HG03135 (cell line): ENCODE measurements at regions not wholly inside any gene's neighbourhood (a gene's known extent, or its start where the extent isn't known, plus 50 kb on each side); places are given as distances from the start of the nearest gene placed in this dataset.
"Not testable (repeated sequence)": the region's sequence is repeated elsewhere in the genome, so short reads cannot be mapped to it uniquely, and the experiment has no call there.

Source experiments
- ATAC-seq: cut with Tn5 transposase; IDR thresholded peaks from one replicate; pipeline ENCODE4 v1.9.1; 2021; ENCODE audit warnings: mild to moderate bottlenecking, moderate library complexity; ENCODE audit not compliant: unreplicated experiment

- ATAC-seq: no peak
Observed at GRCh38 chr2:22027345-22028005, 903.7 kb downstream of the TDRD15 start.

DNA sequence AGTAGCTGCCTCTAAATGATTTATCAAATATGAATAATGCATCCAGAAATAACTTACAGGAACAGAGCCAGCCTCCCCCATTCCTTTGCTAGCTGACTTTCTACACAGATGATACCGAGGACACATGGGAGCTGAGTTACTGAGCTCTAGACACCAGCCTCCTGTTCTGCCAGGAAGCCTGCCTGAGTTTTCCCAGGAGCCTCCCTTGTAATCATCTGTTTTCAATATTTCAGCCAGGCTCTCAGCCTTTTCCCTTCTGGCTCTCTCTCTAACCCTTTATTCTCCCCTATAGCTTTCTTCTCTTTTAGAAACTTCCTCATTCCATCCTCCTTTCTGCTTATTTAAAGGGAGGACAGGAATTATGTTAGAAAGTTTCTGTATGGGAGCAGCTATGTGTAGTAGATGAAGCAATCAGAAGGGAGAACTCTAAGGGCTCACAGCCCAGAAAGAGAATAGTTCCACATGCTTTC, 911.6 kb downstream of the TDRD15 start:
- no peak for ATAC-seq

DNA sequence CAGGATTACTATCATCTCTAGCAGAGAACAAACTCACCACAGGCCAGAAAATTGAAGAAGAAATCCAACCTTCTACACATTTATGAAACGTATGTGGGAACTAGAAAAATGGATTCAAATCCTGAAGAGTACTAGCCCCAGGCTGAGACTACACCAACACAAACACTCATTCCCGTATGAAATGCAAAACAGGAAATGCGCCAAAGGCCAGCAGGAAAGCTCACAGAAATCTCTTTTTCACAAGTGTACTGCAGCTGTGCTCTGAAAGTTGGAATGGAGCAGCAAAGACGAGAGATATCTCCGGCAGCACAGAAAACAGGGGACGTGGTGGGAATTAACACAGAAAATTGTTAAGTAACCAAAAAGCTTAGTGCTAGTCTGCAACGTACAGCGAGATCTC, 913.5 kb downstream of the TDRD15 start:
- ATAC-seq: no peak

GRCh38 chr2:22043784-22044183, 920.0 kb downstream of the TDRD15 start:
- no peak for ATAC-seq

DNA sequence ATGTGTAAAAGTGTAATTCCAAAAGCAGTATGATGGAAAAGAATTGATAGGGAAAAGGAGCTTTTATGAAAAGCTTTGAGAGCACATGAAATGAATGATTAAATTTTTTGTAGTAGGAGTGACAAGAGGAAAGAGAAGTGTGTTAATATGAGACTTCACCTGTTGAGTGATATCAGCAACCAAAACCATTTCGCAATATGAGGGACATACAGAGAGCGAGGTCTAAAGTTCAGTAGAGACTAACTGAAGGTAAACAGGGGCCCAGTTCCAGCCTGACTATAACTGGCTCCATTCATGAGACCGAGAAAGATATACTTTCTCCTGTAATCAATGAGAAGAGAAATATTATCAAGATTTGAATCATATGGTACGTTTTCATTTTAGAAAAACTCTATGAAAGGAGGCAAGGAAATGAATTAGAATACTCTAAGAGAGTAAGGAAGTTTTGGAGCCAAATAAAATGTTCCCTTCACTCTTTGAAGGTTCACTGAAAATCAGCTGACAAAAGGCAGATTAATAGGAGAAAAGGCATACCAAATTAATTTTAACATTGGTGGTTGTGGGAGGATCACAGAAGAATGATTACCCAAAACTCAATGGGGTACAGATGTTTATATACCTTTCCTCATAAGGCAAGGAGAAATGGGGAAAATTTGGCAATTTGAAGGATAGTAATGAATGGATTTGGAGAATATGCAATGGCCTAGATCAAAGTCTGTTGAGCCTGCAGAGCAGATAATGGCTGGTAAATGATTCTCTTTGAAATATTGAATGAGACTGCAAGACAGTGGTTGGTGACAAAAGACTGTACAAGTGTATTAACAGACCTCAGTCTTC, 932.2 kb downstream of the TDRD15 start:
- no peak for ATAC-seq

DNA sequence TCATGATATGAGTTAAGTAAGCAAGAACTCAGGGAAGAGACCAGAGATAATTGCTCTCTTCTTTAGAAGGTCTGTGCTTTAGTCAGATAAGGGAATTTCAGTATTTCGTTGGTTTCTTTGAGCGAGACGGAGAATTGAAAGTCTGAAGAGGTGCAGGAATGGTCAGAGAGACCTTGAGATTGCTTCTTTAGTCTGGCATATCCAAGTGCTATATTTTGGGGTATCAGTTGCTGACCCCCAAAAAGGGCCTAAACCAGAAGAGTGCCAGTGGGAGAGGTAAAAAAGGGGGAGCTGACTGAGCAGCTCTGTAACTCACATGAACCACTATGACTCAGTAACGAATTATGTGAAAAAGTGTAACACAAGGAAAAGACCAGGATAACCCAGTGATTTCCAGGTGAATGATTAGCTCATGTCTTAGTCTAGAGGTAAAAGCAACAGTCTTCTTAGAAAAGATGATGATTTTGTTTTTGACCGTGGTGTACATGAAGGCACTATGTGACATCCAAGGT, 932.9 kb downstream of the TDRD15 start:
- no peak for ATAC-seq

DNA sequence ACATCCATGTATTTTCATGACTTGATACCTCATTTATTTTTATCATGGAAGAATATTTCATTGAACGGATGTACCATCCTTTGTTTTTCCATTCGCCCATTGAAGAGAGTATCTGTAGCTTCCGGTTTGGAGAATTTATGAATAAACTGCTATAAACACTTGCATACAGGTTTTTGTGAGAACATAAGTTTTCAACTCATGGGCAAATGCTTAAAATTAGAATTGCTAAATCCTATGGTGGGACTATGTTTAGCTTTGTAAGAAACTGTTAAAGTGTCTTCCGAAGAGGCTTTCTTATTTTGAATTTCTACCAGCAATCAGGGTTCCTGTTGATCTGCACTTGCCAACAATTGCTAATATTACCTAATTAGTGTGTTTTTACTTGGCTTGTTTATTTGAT, 938.9 kb downstream of the TDRD15 start:
- ATAC-seq: no peak

GRCh38 chr2:22076454-22076853, 952.7 kb downstream of the TDRD15 start:
- no peak for ATAC-seq

DNA sequence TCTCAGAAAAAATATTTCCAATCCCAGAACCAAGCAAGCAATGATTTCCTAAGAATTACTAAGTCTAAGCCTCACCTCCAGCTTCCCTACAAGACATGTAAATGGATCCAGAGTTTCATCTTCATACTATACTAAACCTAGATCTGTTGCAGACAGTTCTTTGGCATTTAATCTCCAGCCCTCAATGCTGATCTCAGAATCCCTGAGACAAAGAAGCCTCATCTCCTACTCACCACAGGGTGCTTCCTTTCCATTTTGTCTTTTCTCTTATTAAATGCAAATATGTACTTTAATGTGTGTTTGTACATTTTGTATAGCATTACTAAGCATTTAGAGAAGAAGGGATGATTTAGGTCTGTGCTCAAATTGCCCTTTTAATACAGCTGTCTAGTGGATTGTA, 954.9 kb downstream of the TDRD15 start:
- ATAC-seq: no peak

GRCh38 chr2:22079583-22079982, 955.8 kb downstream of the TDRD15 start:
- no peak for ATAC-seq

- ATAC-seq: no peak
Observed at GRCh38 chr2:22086726-22087125, 963.0 kb downstream of the TDRD15 start.

- ATAC-seq: not testable (repeated sequence)
Observed at GRCh38 chr2:22103617-22104016, 979.8 kb downstream of the TDRD15 start.

- ATAC-seq: no peak
Observed at GRCh38 chr2:22110244-22110651, 986.5 kb downstream of the TDRD15 start.

- ATAC-seq: no peak
Observed at GRCh38 chr2:22124003-22124402, 1000.2 kb downstream of the TDRD15 start.

GRCh38 chr2:22126106-22126505, 1002.3 kb downstream of the TDRD15 start:
- no peak for ATAC-seq

DNA sequence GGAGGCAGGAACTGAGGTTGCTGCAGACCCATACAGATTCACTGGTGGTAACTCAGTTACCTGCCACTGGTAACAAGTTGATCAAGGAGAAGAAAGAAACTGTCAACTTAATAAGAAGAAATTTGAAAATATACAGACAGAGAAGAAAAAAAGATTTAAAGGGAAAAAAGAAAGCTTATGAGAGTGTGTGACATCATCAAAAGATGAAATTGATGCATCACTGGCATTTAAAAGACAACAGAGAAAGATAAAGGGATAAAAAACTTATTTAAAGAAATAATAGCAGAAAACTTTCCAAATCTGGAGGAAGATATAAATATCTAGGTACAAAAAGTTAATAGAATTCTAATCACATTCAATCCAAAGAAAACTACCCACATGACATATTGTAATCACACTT, 1003.2 kb downstream of the TDRD15 start:
- no peak for ATAC-seq

- ATAC-seq: no peak
Observed at GRCh38 chr2:22134421-22134820, 1010.7 kb downstream of the TDRD15 start.

DNA sequence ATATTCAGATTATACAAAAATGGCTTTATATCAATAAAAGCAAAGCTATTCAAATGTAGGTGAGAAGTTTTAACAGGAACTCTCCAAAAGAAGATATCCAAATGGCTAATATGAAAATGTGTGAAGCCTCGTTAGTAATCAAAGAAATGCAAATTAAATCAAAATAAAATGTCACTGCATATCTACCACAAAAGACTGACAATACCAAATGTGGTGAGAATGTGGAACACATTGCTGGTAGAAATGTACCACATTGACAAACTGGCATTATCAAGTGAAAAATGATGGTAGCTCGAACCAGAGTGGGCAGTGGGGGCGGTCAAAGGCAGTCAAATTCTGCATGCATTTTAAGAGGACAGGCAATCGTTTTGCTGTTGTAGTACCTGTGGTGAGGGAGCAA, 1012.7 kb downstream of the TDRD15 start:
- ATAC-seq: no peak

DNA sequence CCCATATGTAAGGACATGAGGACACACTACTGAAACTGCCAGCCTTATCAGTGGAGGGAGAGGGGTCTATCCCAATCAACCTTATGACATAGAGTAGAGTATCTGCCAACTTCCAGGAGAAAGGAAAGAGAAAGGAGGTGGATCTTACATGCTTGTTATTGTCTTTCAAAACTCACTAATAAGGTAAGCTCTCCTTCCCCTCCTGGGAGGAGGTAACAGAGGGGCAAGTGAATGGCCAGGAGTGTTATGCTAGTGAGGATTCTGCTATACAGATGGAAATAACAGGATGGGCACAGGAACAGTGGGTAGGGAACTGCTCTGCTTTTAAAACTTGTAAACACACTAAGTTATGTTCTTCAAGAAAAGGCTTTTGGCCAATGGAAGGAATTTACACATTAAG, 1020.1 kb downstream of the TDRD15 start:
- ATAC-seq: no peak

DNA sequence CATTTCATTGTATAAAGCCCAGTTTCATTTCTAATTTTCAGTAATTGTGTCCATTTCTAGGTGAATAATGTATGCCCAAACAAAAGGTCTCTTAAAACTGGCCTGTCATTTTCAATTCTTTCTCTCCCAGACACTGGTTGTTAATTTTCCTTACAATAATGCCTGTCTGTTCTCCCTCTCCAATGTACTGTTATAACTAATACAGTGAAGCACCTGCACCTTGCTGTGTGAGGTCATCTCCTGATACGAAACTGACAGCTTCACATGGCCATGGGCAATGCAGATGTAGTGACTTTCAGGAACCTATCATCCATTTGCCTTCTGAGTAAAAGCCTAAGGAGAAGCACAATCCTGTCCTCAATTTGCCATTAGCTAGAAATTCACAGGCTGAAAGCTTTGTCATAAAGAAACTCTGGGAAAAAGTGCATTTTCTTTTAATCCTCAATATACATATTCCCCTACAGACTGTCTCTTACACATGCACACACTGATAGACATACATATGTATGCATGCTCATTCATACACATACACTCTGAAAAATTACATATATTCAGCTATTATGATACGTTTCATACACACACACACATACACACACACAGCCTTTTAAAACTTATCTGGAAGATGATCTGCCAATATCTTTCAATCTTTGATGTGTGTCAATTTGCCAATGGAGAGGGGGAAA, 1030.3 kb downstream of the TDRD15 start:
- ATAC-seq: no peak

DNA sequence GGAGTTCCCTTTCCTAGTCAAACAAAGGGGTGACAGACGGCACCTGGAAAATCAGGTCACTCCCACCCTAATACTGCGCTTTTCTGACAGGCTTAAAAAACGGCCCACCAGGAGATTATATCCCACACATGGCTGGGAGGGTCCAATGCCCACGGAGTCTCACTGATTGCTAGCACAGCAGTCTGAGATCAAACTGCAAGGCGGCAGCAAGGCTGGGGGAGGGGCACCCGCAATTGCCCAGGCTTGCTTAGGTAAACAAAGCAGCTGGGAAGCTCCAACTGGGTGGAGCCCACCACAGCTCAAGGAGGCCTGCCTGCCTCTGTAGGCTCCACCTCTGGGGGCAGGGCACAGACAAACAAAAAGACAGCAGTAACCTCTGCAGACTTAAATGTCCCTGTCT, 1032.9 kb downstream of the TDRD15 start:
- ATAC-seq: not testable (repeated sequence)

DNA sequence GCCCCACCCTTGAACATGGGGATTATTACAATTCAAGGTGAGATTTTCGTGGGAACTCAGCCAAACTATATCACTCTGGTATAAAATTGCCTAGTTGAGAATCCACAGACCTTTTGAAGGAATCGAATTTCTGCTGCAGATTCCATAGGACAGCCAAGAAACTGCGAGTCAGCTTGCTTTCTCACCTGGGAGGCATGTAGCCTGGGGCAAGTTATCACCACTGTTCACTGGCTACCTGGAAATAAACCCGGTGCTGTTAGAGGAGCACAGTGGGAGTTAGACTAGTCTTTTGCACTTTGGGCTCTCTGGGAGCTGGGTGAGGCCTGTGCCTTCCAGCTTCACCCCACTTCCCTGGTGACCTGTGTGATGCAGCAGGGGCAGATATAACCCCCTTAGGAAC, 1043.5 kb downstream of the TDRD15 start:
- no peak for ATAC-seq
